ENCODE measurements at regions not wholly inside any gene's neighbourhood (a gene's known extent, or its start where the extent isn't known, plus 50 kb on each side); places are given as distances from the start of the nearest gene placed in this dataset.
A peak's percentile ranks its signal among the peaks of the same experiment; 100 is the strongest.

DNA sequence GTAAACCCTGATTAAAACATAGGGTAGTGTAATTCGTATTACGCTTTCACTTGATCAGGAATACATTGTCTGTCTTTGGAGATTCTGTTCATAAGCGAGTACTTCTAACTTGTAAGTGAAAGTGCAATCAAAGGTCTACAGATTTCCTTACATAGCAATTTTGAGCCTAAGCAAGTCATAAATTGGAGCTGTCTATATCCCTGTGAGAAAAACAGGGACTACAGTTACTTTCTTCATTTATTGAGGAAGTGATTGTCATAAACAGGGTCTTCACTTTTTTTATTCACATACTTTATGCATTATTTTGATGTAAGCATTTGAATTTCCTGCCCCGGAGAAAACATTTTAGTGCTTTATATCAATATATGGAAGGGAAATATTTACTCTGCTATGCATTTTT, 670.4 kb downstream of the CBLN2 start:
- DNase-seq = no peak

DNA sequence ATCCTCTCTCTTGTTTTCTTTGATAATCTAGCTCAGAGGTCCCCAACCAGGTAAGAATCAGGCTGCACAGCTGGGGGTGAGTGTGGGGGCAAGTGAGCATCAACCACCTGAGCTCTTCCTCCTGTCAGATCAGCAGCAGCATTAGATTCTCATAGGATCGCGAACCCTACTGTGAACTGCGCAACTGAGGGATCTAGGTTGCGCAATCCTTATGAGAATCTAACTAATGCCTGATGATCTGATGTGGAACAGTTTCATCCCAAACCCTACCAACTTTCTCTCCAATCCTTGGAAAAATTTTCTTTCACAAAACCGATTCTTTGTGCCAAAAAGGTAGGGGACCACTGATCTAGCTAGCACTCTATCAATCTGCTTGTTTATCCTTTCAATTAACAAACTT, 678.3 kb downstream of the CBLN2 start:
- no peak for DNase-seq

DNA sequence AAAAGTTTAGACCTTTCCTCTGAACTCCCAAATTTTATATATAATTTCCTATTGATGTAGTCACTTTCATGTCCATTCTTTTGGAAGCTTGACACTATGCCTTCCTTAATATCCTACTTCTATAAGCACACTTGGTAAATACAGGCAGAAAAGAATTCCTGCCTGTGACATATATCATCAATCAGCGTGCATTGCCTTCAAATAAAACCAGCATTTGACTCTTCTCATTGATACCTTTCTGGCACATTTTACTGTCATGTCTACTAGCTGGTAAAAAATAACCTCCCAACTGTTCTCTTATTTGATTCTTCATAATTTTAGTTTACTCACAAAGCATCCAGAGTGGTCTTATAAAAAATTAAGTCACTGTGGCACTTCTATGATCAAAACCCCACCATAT, 693.5 kb downstream of the CBLN2 start:
- no peak for DNase-seq

DNA sequence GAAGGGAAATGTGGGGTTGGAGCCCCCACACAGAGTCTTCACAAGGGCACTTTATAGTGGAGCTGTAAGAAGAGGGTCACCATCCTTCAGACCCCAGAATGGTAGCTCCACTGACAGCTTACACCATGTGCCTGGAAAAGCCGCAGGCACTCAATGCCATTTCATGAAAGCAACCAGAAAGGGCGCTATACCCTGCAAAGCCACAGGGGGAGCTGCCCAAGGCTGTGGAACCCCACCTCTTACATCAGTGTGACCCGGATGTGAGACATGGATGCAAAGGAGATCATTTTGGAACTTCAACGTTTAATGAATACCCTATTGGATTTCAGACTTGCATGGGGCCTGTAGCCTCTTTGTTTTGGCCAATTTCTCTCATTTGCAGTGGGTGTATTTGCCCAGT, 694.7 kb downstream of the CBLN2 start:
- no peak for DNase-seq

DNA sequence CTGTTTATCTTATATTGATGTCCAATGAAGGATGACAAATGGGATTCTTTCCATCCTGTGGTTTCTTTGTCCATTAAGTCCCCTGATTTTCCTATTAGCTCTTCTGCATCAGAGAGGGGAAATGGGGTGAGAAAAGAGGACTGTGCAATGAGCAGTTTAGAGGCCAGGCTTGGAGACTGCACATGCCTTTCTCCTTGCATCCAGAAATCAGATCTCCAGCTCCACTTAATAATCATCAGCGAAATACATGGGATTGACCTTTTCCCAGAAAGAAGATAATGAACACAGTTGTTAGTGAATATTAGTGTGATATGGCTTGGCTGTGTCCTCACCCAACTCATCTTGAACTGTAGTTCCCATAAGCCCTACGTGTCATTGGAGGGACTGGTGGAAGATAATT, 697.4 kb downstream of the CBLN2 start:
- no peak for DNase-seq

DNA sequence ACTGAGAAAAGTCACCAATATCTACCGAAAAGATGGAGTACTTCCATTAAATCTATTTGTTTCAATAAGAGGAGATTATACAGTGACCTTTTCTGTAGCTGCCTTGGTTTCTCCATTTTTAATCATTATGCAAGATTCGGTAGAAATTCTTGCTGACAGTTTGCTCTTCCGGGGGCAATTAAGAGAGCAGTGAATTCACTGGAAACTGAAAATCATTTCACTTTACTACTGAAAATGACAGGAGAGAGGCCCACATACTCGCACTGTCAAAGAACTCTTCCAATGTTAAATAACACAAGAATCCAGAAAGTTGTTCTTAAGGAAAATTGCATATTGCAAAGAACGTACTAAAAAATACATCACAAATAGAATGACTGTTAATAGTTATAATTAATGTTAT, 699.3 kb downstream of the CBLN2 start:
- DNase-seq = no peak

DNA sequence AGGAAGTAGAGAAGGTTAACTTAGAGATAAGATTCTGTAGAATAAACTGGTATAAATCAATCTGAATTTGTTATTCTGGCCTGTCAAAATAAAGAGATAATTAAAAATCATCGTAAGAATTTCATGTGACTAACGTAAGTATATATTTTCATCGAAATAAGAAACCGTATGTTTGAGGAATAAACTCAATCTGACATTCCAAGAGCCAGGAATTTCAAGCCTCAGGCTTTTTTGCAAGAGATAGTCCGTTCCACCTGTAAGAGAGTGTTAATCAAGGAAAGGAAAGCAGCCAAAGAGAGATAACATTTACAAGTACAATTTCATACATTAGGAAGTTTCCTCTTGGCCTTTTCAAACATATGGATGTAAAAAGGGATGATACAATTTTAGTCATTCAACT, 701.5 kb downstream of the CBLN2 start:
- DNase-seq = no peak

DNA sequence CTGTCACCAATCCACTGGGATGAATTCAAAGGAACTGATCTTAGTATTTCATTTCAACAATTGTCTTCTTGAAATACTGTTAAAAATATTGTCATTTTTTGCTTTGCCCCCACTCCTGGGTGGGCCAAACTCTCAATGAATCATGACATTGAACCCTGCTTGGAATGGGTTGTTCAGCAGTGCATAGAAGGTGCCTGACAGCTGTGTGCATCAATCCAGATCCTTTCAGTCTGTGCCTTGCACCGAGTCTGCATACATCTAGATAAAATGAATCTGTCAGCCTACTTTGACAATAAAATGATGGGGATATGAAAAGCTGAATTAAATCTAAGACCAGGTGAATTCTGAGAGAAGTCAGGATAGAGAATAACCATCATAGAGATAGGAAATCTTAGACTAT, 706.6 kb downstream of the CBLN2 start:
- no peak for DNase-seq

DNA sequence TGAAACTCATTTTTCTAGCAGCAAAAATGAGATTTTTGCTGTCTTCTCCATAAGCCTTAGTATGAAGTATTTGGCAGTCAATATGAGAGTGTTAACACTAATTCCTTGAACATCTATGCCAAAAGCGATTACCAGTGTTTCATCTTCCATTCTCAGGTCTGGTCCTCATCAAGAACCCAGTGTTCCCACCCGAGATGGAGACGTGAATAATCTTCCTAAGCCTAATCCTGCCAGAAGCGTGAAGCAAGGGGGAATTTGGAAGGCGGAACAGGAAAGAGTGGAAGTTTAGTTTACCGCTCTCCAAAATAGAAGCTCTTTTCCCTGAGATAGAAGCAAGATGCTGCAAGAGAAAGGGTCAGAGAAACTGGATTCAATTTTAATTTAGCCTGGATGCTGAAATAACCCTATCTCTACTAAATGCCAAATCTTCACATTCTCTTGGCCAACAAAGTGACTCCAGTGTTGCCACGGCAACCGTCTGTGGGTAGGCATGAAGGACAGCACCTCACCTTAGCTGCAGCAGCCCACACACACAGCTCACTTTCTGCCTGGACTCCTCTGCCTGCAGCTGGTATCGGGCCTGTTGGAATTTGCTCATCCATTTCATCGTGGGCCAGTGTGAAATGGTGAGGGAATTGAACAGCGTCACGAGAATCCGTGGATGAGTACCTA, 711.1 kb downstream of the CBLN2 start:
- no peak for DNase-seq

DNA sequence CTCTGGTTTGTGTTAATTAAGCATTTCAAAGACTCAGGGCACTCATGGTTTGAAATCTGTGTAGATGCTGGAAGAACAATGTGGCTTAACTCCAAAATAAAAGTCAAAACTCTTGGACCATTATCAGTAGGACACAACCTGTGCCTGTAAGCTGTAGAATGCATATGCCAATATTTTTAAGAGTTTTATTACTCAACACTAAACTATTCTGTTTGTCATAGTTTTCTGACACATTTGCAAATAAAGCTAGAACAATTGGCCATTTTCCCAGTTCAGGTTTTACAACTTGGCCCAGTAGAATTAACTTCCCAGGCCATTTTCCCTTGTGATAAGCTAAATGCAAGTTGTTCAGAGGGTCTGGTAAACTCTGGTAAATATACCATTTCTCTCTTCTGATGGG, 713.1 kb downstream of the CBLN2 start:
- DNase-seq = no peak

DNA sequence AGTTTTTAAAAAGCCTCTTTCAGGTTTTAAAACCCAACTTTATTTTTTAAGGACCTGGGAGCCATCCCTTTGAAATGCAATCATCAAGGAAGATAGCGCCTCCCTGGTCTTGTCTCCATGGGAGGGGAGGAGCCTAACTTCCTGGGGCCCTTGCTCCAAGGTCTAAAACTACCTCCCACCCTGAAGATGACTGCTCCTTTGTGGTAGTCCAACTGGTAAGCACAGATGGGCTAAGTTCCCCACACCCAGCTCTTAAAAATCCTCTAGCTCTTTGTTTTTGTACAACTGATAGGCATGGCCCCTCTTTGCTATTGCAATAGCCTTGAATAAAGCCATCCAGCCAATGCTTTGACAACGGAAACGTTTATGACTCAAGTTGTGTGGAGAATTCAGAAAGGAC, 716.8 kb downstream of the CBLN2 start:
- DNase-seq = no peak

DNA sequence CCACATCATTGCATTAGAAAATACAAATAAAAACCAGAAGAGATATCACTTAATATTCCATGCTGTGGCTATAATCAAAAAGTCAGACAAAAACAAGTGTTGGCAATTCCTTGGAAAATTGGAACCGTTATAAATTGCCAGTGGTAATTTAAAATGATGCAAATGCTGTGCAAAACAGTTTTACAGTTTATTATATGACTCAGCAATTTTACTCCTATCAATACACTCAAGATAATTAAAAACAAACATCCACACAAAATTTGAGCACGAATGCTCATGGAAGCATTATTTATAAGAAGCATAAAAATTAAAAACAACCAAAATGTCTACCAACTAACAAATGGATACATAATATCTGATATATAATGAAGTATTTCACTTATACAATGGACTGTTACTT, 728.8 kb downstream of the CBLN2 start:
- no peak for DNase-seq

DNA sequence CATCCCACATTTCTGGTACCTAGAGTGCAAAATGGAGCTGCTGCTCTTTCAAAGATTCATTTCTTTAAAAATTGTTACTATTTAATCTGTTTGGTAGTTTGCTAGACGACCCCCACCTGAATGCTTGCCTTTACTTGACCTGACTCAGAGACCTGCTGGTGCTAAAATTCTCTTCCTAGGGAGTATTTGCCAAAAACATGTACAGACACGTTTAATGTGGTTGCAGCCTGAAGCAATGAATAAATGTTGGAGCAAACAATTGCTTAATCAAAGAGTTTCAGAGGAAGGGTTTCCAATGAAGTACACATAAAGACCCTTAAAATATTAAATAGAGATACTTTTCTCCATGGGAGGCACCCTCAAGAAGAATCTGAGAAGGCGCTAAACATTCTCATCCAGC, 734.4 kb downstream of the CBLN2 start:
- DNase-seq = peak; percentile 4

DNA sequence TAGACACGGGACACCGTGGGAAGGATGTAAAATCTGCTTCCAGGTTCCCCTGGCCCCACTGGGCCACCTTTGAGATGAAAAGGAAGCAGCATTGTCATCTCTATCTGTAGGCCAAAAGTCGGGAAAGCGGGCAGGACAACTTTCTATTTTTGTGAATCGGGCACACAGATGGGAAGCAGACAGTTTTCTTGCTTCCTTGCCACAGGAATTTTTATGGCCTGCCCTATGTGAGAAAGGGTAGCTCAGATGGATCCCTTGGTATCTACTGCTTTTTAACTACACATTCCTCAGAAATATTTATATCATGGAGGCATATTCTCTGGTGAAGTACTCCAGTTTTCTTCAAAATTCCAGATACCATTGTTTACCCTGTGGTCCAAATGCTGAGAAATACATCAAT, 735.5 kb downstream of the CBLN2 start:
- no peak for DNase-seq

DNA sequence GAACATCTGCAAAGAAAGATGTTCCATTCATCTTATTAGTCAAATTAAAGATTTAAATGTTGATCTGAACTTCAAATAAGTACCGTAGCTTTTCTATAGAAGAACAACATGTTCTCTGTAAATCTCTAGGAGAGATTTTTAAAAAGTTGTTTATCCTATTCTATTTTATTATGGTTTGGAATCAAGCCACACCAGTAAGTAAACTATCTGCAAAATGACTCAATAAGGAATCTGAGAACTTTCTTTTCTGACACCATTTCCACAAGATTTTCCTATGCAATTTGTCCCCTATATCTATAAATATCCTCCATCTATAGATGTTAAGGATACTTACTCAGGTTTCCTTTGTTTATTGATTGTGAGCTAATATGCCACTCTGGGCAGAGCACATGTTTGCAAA, 736.6 kb downstream of the CBLN2 start:
- no peak for DNase-seq

DNA sequence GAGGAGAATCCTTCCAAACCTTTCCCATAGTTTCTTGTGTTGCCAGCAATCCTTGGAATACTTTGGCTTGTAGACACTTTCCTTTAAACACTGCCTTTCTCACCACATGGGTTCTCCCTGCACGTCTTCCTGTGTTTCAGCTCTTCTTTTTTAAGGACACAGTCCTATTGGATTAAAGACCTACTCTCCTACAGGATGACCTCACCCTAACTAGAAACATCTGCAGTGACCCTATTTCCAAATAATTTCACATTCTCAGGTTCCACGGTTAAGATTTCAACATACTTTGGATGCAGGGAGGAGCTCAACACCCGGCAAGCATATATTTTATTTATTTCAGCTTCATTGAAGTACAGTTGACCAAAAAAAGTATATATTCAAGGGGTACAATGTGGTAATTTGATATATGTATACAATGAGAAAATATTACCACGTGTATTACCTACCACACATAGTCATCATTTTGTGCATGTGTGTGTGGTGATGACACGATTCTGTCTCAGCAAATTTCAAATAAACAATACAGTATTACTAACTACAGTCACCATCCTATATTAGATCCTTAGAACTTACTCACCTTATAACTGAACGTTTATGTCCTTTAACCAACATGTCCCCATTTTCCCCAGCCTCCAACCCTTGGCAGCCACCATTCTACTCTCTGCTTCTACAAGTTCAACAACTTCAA, 745.0 kb downstream of the CBLN2 start:
- no peak for DNase-seq

DNA sequence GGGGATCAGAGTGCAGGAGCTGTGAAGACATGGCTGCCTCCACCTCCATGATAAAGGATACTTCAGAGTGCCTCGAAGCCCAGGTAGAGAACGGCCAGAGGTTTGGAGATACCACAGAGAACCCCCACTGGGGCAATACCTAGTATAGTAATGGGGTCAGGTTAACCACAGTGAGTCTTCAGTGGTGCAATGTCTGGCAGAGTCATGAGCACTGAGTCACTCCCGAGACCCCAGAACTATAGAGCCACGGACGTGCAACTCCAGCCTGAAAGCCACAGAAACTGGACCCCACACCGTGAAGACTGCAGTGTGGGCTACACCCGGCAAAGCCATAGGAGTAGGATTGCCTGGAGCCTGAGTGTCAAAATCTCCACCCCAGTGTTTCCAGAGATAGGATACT, 746.6 kb downstream of the CBLN2 start:
- no peak for DNase-seq

DNA sequence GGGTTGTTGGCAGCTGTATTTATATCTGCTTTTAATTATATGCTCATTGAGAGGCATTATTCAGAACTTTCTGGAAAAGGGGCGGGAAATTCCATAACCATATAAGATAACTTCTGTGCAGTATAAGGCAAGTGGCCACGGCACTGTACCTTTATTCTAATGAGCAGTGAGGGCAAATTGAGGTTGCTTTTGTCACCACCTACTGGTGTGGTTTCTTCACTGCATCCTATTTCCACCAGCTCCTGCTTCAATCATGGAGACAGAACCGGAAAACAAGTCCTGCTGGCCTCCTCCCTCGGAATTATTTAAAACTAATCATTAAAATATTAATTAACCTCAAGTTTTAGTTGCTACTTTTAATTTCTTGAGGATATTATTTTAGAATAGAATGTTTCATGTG, 759.4 kb downstream of the CBLN2 start:
- no peak for DNase-seq

DNA sequence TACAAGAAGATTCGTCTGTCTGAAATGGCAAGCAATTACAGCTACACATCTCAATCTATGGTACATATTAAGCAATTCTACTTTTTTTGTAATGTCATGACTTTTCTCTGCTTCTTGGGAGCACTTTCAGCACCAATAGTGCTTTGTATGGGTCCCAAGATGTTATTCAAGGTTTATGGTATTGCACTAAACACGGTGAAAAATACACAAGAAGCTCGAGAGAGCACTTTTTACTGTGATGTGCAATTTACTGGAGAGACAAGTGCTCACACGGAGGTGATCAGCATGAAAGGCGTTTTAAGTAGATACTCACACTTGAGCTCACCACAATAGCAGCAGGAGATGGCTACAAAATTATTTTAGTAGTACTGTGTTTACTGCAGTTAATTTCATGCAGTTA, 783.6 kb downstream of the CBLN2 start:
- DNase-seq = peak; percentile 38

DNA sequence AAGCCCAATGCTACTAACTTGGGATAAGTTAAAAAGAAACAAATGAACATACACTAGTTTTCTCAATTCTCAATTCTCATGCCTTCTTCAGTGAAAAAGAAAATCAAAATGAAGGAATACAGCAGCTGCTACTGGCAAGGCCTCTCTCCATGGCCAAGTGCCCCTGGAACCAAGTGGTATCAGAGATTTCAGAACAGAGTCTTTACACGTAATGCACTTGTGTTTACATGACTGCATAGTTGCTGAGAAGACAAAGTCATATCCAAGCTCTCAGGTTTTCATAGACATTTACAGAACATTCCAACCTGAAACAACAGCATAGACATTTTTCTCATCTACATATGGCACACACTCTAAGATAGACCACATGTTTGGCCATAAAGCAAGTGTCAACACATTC, 789.9 kb downstream of the CBLN2 start:
- no peak for DNase-seq

DNA sequence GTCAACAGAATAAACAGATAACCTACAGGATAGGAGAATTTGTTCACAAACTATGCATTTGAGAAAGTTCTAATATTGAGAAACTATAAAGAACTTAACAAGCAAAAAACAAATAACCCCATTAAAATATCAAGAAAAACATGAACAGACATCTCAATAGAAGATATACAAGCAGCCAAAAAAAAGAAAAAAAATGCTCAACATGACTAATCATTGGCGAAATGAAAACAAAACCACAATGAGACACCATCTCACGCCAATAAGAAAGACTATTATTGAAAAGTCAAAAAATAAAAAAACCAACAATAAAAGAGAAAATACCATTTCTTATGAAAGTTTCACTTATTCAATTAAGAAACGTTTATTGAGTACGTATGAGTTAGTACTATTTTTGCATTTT, 800.5 kb downstream of the CBLN2 start:
- no peak for DNase-seq

DNA sequence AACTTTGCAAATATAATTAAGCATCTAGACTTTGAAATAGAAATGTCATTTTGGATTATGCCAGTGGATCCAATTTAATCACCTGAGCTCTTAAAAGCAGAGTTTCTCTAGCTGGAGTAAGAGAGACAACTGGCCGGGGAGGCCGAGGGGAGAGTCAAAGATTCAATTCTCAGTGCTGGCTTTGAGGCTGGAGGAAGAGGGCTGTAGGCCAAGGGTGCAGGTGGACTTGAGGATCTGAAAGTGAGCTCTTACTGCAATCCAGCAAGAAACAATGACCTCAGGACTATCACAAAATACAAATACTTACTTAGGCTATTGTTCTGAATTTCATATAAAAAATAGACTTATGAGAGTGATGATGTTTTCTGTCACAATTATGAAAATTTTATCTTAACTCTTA, 814.5 kb downstream of the CBLN2 start:
- no peak for DNase-seq

DNA sequence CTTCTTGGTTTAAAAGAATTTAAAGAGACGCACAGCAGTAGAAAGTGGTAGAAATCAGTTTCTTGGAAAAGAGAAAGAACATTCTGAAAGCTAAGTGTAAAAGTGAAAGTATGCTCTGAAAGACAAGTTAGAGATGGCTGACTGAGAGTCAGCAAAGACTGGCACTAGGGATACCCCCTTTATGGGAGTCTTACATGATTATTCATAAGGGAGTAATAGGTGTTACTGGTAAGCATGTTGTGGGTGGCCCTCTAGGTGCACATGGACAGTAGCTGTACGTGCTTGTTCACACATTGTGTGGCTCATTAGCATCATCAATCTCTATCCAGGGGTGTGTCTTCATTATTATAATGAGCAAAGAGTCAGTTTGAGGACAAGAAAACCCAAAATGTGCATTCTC, 816.2 kb downstream of the CBLN2 start:
- DNase-seq = no peak

DNA sequence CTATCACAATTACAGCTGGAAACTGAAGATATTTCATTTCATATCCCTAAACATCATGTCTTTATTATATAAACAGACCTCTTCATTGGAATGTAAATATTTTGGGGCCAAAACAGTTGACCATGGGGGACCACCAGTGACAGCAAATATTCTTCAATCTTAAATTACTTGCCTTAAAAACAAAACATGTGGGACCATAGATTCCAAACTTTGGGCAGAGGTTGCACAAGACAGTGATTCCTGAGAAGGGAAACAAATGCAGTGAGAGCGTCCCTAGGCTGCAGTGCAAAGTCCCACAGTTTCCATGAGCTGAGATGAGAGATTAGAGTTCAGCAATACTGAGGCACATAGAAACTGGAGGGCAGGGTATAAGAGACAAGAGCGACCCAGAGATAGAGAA, 818.9 kb downstream of the CBLN2 start:
- no peak for DNase-seq

DNA sequence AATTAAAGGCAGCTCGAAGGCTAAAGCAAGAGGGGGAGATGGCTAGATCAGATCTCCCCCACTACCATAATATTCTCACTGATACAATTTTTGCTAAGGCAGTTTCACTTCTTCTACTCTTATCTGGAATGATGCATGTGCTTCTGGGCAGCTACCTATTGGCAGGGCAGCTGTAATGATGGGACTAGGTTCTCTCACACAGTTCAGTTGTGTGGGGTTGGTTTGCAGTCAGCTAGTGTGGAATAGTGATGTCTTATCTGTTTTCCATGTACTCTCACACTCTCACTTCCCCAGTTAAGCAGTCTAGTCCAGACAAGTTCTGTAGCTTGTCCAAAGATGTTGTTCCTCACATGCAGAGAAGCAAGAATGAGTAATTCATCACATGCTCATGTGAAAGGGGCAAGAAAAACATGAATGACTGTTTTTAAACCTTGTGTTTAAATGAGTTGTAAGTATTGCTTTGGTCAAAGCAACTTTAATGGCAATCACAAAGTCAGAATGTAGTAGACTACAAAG, 836.1 kb downstream of the CBLN2 start:
- DNase-seq = no peak
